ENCODE measurements at regions not wholly inside any gene's neighbourhood (a gene's known extent, or its start where the extent isn't known, plus 50 kb on each side); places are given as distances from the start of the nearest gene placed in this dataset.

DNA sequence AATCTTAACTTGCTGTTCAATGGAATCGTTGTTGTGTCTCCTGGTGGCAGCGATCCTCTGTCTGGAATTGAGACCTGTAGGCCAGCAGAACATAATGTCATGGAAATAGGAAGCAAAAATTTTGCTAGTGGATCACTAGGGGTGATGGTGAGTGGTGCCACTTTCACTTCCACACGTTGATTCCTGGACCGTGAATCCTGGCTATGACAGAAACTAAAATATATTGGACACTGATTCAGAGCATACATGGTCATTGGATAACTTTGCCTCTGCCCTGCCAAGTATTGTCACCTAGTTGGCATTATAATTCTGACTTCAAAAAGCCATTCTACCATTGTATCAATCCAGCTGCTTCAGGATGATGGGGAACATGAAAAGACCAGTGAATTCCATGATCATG is 353.2 kb downstream of the IRX1 start:
- TF ChIP-seq, protein P1, sequence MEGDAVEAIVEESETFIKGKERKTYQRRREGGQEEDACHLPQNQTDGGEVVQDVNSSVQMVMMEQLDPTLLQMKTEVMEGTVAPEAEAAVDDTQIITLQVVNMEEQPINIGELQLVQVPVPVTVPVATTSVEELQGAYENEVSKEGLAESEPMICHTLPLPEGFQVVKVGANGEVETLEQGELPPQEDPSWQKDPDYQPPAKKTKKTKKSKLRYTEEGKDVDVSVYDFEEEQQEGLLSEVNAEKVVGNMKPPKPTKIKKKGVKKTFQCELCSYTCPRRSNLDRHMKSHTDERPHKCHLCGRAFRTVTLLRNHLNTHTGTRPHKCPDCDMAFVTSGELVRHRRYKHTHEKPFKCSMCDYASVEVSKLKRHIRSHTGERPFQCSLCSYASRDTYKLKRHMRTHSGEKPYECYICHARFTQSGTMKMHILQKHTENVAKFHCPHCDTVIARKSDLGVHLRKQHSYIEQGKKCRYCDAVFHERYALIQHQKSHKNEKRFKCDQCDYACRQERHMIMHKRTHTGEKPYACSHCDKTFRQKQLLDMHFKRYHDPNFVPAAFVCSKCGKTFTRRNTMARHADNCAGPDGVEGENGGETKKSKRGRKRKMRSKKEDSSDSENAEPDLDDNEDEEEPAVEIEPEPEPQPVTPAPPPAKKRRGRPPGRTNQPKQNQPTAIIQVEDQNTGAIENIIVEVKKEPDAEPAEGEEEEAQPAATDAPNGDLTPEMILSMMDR (IDR thresholded peaks at IDR 0.05), result no peak
- TF ChIP-seq POLR2A (IDR thresholded peaks at IDR 0.05), result no peak

Data from prostate gland (tissue), 2 donors.